ENCODE measurements at regions not wholly inside any gene's neighbourhood (a gene's known extent, or its start where the extent isn't known, plus 50 kb on each side); places are given as distances from the start of the nearest gene placed in this dataset.

- no peak for TF ChIP-seq ZBTB44 (tag by site-specific recombination; IDR thresholded peaks at IDR 0.05)
- no peak for TF ChIP-seq ZFP69B (tag by site-specific recombination; IDR thresholded peaks at IDR 0.05)
- TF ChIP-seq, protein P1, sequence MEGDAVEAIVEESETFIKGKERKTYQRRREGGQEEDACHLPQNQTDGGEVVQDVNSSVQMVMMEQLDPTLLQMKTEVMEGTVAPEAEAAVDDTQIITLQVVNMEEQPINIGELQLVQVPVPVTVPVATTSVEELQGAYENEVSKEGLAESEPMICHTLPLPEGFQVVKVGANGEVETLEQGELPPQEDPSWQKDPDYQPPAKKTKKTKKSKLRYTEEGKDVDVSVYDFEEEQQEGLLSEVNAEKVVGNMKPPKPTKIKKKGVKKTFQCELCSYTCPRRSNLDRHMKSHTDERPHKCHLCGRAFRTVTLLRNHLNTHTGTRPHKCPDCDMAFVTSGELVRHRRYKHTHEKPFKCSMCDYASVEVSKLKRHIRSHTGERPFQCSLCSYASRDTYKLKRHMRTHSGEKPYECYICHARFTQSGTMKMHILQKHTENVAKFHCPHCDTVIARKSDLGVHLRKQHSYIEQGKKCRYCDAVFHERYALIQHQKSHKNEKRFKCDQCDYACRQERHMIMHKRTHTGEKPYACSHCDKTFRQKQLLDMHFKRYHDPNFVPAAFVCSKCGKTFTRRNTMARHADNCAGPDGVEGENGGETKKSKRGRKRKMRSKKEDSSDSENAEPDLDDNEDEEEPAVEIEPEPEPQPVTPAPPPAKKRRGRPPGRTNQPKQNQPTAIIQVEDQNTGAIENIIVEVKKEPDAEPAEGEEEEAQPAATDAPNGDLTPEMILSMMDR (tag by site-specific recombination; IDR thresholded peaks at IDR 0.05) = no peak
Observed at GRCh38 chr9:85423422-85423821, 318.3 kb downstream of the AGTPBP1 start.
